ENCODE measurements at regions not wholly inside any gene's neighbourhood (a gene's known extent, or its start where the extent isn't known, plus 50 kb on each side); places are given as distances from the start of the nearest gene placed in this dataset.

DNA sequence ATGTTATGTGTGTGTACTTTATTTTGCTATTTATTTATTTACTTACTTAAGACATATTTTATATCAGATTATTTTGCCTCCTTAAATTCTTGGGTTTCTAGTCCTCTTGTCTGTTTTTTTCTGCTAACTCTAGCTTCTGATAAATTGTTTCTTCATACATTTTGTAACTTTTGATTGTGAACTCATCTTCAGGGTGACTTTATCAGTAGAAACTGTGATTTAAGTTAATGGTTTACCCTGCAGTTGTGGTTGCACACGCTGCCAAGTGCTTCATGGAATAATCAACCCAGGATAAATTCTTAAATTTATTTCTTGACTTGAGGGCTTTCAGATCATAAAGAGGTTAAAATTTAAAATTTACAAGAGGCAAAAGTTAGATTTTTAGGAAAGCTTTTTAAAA lies 173.3 kb downstream of the CENPW start:
- DNase-seq = no peak
- intact Hi-C loops (cut with DNase I; ENCODE audit: low total_unique reads) = no loop called here
- Histone ChIP-seq H3K27me3 (no peaks in the 10 kb centered on the region), H3K4me1 (no peaks in the 10 kb centered on the region), H3K36me3 (ENCODE audit: low read depth, missing control alignments) (no peaks in the 10 kb centered on the region), H3K9me3 (no peaks in the 10 kb centered on the region), H3K27ac (no peak overlapping the region), H3K4me3 (no peak overlapping the region)
- WGBS, 2 donors = 78 to 84% methylated on average over 1 of the region's 1 CpG
- TF ChIP-seq POLR2A (IDR thresholded peaks at IDR 0.05) = no peak
- TF ChIP-seq, protein P1, sequence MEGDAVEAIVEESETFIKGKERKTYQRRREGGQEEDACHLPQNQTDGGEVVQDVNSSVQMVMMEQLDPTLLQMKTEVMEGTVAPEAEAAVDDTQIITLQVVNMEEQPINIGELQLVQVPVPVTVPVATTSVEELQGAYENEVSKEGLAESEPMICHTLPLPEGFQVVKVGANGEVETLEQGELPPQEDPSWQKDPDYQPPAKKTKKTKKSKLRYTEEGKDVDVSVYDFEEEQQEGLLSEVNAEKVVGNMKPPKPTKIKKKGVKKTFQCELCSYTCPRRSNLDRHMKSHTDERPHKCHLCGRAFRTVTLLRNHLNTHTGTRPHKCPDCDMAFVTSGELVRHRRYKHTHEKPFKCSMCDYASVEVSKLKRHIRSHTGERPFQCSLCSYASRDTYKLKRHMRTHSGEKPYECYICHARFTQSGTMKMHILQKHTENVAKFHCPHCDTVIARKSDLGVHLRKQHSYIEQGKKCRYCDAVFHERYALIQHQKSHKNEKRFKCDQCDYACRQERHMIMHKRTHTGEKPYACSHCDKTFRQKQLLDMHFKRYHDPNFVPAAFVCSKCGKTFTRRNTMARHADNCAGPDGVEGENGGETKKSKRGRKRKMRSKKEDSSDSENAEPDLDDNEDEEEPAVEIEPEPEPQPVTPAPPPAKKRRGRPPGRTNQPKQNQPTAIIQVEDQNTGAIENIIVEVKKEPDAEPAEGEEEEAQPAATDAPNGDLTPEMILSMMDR (IDR thresholded peaks at IDR 0.05) = no peak

DNA sequence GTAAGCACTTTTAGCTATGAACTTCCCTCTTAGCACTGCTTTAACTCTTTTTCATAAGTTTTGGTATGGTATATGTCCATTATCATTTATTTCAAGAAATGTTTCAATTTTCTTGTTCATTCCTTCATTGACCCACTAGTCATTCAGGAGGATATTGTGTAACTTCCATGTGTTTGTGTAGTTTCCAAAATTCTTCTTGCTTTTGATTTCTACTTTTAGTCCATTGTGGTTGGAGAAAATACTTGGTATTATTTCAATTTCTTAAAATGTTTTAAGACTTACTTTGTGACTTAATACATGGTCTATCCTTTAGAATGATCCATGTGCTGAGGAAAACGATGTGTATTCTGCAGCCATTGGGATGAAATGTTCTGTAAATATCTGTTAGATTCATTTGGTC lies 176.5 kb downstream of the CENPW start:
- Histone ChIP-seq H3K27ac (no peak overlapping the region), H3K27me3 (no peaks in the 10 kb centered on the region), H3K4me1 (no peaks in the 10 kb centered on the region), H3K9me3 (no peaks in the 10 kb centered on the region), H3K4me3 (no peak overlapping the region), H3K36me3 (ENCODE audit: low read depth, missing control alignments) (no peaks in the 10 kb centered on the region)
- TF ChIP-seq, protein P1 (IDR thresholded peaks at IDR 0.05) = no peak
- no peak for TF ChIP-seq POLR2A (IDR thresholded peaks at IDR 0.05)
- no peak for DNase-seq
- 68 to 79% methylated on average over 1 of the region's 1 CpG for WGBS, 2 donors
- intact Hi-C loops (cut with DNase I; ENCODE audit: low total_unique reads) = no loop called here

DNA sequence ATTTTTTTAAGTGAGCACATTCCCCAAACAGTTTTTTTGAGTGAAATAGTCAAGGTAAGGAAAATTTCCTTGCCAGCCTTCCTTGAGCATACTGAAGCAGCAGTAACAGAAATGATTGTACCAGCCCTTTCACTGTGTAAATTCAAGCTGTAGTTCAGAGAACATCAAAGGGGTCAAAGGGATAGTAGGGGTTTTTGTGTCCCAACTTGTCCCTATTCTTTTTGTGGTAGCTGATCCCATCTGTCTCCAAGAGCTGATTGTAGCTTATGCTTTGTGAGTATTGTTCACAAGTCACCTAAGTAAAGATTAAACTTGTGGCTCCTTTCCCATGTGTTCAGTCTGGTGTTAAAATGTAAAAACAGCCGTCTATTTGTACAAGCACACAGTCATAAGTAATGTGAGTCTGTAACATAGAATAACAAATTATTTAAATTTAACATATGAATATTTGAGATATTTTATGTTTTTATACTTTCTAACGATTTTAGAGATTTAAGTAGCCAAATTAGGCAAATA lies 185.0 kb downstream of the CENPW start:
- Histone ChIP-seq H3K9me3 (no peaks in the 10 kb centered on the region), H3K4me3 (no peak overlapping the region), H3K27ac (no peak overlapping the region), H3K4me1 (no peaks in the 10 kb centered on the region), H3K27me3 (no peaks in the 10 kb centered on the region), H3K36me3 (ENCODE audit: low read depth, missing control alignments) (no peaks in the 10 kb centered on the region)
- WGBS, 2 donors = 79 to 81% methylated on average over 2 of the region's 2 CpGs
- TF ChIP-seq POLR2A (IDR thresholded peaks at IDR 0.05) = no peak
- TF ChIP-seq, protein P1 (IDR thresholded peaks at IDR 0.05) = no peak
- intact Hi-C loops (cut with DNase I; ENCODE audit: low total_unique reads) = no loop called here
- no peak for DNase-seq

DNA sequence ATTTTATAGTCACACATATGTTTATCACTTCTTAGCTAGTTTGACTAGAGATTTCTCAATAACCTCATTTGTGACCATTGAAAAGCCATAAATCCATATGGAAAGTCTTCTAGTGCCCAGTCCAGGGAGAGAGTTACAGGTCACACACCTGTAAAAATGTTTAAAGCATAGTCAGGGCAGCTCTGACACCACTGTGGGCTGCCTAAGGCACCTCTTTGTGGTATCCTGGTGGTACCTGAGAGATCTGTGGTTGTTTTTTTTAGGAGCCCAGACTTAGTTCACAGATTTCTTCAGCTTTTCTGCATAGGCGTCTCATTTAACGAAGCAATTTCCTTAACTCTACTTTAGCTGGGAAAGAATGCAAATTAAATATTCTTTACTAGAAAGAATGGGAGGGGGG lies 186.6 kb downstream of the CENPW start:
- TF ChIP-seq, protein P1 (IDR thresholded peaks at IDR 0.05) = no peak
- no peak for TF ChIP-seq POLR2A (IDR thresholded peaks at IDR 0.05)
- Histone ChIP-seq H3K4me1 (no peaks in the 10 kb centered on the region), H3K9me3 (no peaks in the 10 kb centered on the region), H3K27me3 (no peaks in the 10 kb centered on the region), H3K4me3 (no peak overlapping the region), H3K27ac (no peak overlapping the region), H3K36me3 (ENCODE audit: low read depth, missing control alignments) (no peaks in the 10 kb centered on the region)
- no peak for DNase-seq
- WGBS, 2 donors = 85 to 100% methylated on average over 2 of the region's 2 CpGs
- intact Hi-C loops (cut with DNase I; ENCODE audit: low total_unique reads) = no loop called here

DNA sequence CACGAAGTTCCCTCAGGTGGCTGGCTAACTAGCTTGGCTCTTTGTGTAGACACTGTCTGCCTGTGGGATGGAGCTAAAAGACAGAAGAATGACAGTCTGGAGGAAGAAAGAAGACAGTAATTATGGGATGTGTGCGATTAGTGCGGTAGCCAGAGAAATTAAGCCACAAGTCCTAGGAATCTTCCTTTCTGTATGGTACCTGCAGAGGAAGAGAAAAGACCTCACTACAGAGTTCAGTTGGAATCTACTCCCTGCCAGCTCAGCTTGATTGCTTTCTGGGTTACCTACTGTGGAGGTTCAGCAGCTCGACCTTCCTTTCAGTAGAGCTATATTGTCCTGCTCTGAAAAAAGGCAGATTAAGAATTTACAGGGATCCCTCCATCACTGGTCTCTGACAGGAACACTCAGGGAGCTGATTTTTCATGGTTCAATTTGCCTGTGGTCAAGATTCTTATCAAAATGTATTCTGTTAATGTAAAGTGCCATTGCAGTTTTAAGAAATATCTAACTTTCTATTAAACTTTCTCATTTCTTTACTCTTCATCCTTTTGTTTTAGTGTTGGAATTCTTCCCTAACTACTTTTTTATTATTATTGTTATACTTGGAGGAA lies 187.2 kb downstream of the CENPW start:
- no peak overlapping the region for H3K4me3 ChIP-seq
- 77 to 79% methylated on average over 4 of the region's 4 CpGs for WGBS, 2 donors
- TF ChIP-seq POLR2A (IDR thresholded peaks at IDR 0.05) = no peak
- TF ChIP-seq, protein P1 (IDR thresholded peaks at IDR 0.05) = no peak
- H3K36me3 ChIP-seq (ENCODE audit: low read depth, missing control alignments) = no peaks in the 10 kb centered on the region
- H3K9me3 ChIP-seq = no peaks in the 10 kb centered on the region
- intact Hi-C loops (cut with DNase I; ENCODE audit: low total_unique reads) = no loop called here
- no peak for DNase-seq
- H3K4me1 ChIP-seq = no peaks in the 10 kb centered on the region
- H3K27me3 ChIP-seq = no peaks in the 10 kb centered on the region
- H3K27ac ChIP-seq = no peak overlapping the region
